HS-27A (cell line): ENCODE measurements at regions not wholly inside any gene's neighbourhood (a gene's known extent, or its start where the extent isn't known, plus 50 kb on each side); places are given as distances from the start of the nearest gene placed in this dataset.
"Not testable (repeated sequence)": the region's sequence is repeated elsewhere in the genome, so short reads cannot be mapped to it uniquely, and the experiment has no call there.

Experiments
- DNase-seq: peaks from one replicate; pipeline ENCODE4 v3.0.0-alpha.2; 2012; ENCODE audit warnings: low read depth, missing footprints

DNA sequence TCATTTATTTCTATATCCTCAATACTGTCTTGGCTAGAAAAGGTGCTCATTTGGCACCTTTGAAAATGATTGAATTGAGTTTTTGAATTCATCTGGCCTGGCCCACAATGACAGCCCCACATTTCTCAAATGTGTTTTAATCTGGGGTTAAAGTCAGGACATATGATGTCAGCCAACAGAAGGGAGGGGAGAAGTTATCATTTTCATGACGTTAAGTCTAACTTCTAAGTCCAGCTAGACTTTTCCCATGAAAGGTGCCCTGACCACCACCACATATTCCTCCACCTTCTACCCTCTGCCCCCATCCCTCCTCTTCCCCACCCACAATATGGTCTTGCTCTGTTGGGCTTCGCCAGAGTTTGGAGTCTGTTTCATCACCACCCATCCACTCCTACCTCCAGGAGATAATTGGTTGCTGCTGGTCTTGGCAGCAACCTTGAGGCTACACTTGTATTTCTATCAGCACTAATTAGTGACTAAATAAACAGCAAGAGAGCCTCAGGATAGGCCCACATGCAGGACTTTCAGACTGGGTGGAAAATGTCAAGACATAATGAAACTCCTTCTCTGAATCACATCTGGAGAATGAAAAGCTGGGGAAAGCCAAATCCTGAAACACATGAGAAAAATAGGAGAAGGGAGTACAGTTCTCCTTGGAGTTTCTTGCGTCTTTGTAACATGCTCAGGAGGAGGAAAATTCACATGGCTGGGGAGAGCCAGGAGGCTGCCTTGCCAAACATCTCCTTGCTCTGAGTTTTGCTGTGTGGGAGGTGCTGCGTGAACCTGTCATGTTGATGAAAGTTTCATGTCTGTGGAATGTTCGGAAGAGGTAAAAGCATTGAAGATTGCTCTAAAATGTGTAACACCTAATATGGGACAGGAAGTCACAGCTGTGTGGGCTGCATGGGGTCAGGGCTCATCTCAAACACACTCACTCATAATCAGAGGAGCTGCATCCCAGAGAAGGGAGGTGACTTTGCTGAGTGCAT is 544.7 kb upstream of the KLF4 start:
- DNase-seq: no peak

DNA sequence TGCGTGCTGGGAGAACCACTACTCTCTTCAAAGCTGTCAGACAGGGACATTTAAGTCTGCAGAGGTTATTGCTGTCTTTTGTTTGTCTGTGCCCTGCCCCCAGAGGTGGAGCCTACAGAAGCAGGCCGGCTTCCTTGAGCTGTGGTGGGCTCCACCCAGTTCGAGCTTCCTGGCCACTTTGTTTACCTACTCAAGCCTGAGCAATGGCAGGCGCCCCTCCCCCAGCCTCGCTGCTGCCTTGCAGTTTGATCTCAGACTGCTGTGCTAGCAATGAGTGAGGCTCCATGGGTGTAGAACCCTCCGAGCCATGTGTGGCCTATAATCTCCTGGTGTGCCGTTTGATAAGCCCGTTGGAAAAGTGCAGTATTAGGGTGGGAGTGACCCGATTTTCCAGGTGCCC is 542.5 kb upstream of the KLF4 start:
- not testable (repeated sequence) for DNase-seq

DNA sequence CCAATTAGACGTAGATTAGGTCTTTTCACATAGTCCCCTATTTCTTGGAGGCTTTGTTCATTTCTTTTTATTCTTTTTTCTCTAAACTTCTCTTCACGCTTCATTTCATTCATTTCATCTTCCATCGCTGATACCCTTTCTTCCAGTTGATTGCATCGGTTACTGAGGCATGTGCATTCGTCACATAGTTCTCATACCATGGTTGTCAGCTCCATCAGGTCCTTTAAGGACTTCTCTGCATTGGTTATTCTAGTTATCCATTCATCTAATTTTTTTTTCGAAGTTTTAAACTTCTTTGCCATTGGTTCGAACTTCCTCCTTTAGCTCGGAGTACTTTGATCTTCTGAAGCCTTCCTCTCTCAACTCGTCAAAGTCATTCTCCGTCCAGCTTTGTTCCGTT is 541.7 kb upstream of the KLF4 start:
- not testable (repeated sequence) for DNase-seq

DNA sequence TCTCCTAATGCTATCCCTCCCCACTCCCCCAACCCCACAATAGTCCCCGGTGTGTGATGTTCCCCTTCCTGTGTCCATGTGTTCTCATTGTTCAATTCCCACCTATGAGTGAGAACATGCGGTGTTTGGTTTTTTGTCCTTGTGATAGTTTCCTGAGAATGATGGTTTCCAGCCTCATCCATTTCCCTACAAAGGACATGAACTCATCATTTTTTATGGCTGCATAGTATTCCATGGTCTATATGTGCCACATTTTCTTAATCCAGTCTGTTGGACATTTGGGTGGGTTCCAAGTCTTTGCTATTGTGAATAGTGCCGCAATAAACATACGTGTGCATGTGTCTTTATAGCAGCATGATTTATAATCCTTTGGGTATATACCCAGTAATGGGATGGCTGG is 537.1 kb upstream of the KLF4 start:
- not testable (repeated sequence) for DNase-seq

DNA sequence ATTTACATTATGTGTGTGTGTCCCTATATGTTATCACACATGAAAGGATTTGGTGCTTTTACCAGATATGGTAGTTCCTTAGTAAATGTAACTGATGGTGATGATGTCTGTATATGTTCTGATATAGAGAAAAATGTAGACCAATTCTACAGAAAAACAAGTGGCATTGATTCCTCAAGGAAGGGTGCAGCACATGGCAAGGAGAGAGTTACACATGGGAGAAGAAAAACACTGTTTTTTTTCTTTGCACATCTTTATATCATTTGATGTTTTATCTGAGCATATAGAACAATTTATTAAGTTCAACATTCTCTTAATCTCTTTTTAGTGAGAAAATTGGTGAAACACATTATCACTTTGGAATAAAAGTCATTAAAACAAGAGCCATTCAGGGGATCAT is 535.0 kb upstream of the KLF4 start:
- DNase-seq: no peak

DNA sequence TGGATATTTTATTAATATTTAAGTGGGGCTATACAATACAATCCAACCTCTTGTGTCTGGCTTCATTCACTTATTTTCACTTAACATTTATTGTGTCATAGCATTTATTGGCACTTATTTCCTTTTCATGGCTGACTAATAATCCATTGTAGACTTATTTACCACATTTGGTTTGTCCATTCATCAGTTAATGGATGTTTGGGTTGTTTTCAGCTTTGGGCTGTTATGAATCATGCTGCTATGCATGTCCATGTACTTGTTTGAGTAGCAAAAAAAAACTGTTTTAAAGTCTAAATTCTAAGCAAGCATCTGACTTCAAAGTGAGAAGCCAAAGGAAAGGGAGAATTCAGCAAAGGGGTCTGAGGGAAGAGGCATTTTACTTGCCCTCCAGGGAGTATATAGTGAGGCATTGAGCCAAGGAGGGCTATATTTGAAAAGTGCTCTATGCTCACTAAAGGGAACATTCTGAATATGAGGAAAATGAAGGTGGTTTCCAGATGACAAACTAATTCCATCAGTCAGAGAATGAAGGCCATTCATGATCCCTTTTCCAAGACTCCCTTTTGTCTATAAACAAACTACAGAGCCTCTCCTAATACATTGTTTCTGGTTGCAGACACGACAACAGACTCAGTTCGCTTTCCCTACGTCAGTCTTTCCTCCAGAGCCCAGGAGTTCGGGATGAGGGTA is 532.8 kb upstream of the KLF4 start:
- DNase-seq: no peak

DNA sequence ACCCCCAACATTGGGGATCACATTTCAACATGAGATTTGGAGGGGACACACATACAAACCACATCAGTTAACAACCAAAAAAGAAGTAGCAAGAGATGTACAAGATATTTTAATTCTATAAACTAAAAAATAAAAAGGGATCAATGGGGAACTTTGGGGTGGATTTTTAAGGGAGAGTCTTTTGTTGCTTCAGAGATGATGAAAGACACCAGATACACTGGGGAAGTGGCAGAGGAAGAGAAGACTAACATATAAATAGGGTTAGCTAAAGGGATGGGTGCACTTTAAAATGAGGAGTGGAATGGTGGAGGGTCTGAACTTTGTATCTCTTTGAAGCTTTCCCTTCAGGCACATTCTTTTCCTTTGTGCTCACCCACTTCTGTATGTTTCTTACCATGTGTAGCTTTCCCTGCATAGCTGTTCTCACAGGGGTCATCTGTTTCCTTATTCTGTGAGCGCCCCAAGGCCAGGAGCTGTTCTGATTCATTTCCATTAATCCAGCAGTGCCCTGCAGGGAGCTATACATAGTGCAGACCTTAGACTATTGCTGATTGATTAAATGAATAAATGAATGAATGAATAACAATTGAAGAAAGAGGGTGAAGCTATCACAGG is 531.6 kb upstream of the KLF4 start:
- no peak for DNase-seq

DNA sequence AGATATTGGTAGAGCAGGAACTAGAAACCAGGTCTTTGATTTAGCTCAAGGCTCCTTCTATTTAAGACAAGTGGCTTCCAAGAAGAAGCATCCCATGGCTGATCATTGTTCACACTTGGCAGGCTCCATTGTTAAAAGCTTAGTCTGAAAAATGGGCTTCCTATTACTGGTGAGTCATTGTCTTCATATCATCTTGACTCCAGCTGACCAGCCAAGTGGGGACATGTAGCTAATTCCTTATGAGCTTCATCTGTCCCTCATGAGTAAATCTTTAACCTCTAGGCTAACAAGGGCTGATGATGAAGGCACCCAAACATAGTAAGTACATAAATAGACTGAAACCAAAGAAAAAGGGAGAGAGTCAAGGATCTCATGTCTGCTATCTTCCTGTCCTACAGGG is 530.3 kb upstream of the KLF4 start:
- no peak for DNase-seq

DNA sequence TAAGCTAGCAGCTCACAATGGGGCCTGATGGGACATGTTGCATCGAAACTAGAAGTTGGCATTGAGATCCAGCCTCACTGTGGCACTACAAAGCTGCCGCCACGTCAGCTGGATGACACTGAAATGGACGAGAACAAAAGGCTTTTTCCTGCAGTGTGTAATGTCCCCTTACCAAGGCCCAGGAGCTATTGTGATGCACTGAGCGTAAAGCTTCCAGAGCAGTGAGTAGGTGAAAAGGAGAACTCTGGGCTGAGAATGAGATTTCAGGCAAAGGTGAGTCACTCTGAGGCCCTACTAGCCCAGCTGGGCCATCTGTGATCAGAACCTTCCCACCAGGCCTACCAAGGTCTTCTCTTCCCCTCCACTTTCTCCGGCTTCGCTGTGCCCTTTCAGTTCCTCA is 528.1 kb upstream of the KLF4 start:
- no peak for DNase-seq

DNA sequence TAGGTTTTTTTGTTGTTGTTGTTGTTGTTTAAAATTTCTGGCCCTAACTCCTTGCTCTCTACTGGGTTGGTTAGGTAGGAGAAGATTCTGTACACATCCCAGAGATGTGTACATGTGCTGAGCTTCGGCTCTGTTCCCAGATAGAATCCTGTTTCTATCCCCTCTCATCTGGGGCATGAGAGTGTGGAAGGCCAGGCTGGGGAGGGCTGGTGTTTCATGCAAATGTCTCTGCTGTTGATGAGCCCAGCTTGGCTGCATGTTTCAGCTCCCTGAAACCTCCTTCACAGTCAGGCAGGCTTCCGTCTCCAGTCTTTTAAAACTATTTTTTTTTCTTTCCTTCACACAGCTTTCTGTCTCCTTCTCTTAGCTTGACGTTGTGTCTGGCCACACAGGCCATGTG is 526.9 kb upstream of the KLF4 start:
- DNase-seq: no peak

DNA sequence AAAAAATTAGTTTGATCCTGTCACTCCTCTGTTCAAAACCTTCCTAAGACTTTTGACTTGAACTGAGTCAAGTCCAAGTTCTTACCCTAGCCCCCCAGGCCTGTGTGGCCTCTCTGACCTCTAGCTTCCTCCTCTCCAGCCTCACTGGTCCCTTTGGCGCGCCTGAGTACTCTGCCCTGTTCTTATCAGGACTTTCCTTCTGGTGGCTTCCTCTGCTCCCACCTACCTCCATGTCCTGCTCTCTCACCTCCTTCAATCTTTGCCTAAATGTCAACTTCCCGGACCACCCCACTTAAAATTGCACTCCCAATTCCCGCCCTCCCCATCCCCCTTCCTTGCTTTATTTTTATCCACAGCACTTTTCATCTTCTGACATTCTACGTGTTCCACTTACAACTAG is 526.1 kb upstream of the KLF4 start:
- no peak for DNase-seq

DNA sequence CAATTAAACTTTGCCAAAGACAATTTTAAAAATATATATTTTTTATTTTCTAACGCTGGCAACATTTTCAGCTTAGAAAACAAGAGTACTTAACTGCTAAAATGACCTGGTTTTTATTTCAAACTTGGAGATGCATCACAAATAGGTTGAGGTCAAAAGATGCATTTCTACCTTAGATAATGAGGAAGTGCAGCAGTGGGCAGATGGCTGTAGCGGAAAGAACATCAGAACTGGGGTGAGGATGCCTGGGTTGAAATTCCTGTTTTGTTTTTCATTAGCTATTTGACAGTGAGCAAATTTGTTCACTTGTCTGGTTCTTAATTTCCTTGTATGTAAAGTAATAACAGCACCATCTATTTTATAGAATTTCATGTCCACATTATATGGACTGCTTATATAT is 524.8 kb upstream of the KLF4 start:
- DNase-seq: no peak

DNA sequence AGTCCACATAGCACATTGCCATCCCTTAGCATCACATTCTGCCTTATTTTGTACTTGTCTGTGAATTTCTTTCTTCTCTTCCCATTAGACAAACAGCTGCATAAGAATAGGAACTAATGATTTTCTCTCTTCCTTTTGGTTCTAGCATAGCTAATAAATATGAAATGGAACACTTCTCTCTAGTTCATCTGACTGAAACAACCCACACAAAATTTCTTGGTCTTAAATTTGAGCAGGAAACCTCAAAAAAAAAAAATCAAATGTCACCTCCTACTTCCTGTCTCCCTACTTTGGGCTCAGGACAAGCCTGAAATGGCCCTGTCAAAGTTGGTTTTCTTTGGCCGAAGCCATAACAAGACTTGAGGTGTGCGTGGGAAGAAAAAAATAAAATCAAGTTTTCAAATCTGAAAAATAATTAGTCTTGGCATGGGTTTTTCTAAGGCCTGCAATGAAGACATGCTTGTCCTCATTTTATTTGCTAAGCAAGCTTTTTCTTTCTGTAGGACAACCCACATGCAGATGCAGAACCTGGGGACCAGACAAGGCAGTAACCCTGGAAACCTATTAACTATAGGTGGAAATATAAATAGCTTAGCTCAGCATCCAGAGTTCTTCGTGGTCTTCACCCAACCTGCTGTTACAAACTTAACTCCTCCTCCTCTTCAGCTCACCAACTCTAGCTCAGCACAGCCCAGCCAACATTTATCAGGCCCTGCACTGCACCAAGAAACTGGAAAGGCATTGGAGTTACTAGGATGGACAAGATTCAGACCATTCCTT is 523.5 kb upstream of the KLF4 start:
- DNase-seq: no peak

DNA sequence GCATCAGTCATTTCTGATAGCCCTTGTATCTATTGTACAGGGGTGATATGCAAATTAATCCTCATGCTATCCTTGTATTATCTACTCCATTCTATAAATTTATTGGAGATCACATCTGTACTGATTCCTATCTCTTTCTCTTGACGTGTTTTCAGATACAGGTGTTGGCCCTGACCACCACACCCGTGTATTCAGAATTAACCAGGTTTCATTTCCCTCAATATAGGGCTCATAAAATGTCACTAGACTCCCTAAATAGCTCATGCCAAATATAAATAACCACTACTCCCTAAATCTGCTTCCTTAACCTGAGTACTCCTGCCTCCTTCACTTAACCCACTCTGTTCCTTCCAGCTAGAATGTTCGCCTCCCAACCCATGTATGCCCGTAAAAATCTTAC is 522.8 kb upstream of the KLF4 start:
- no peak for DNase-seq

DNA sequence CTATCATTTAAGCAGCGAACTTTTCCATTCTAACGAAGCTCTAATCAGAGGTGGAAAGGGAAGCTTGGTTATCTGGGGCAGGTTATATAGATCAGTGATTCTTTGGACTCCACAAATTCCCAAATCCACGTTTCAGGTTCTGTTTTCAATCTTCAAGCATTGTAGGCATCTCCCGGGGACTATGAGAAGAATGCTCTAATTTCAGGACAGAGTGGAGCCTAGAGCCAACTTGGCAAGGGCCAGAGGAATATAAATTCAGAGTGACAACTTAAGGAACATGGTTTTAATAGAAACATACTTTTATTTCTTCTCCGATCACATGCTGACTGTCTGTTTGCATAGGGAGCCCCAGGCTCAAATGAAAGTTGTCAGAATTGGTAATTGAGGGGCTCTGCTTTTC is 514.0 kb upstream of the KLF4 start:
- no peak for DNase-seq

DNA sequence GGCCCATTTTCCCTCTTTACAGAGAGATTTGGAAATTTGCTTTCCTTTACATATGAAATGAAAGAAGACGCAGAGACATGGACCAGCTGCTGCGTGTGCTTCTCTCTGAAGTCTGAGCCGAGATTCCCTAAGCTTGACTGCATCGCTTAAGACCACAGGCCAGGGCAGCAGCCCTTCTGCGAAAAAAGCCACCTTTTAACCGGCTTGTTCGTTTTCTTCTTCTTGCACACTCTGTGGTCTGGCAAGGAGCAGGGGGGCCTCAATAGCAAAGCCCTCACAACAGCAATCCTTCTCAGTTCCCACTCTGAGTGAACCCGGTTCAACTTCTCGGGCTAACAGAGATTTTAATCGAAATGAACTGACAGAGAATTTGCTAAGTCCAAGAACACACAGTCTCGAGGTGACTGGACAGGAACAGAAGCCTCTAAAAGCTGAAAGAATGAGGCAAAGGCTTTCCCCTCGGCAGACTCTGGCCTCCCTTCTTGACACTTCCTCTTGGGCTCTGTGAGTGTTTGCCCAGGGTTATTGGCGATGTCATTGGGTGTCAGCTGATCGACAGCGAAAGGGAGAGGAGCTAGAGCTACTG is 512.9 kb upstream of the KLF4 start:
- DNase-seq: no peak

DNA sequence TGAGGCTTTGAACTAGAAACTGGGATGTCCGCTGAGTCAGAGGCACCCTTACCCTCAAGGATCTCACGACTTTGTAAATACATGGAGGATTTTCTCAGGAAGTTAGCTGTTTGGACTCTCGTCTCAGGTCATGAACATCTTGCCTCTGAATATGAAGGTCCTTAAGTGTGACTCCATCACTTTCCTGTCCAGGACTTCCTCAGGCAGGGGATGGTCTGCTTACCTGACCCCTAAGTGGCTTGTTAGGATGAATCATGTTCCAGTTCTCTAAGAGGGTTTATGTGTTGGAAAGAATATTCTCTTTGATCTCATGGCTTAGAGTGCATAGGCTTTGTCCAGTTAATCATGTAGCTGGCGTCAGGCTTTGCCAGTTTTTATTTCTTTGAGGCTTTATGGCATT is 511.7 kb upstream of the KLF4 start:
- DNase-seq: no peak

DNA sequence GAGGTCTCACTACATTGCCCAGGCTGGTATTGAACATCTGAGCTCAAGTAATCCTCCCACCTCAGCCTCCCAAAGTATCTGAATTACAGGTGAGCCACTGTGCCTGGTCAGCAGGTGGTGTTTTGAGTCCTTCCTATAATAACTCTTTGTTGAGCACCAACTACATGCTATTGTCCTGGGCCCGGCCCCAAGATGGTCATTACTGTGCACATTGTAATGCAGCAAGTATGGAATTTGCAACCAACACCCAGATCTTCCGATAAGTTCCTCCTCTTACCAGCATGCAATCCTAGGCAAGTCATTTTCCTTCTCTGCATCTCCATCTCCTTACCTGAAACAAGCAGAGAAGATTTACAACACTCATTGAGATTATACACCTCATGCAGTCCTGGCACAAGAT is 510.3 kb upstream of the KLF4 start:
- DNase-seq: no peak

DNA sequence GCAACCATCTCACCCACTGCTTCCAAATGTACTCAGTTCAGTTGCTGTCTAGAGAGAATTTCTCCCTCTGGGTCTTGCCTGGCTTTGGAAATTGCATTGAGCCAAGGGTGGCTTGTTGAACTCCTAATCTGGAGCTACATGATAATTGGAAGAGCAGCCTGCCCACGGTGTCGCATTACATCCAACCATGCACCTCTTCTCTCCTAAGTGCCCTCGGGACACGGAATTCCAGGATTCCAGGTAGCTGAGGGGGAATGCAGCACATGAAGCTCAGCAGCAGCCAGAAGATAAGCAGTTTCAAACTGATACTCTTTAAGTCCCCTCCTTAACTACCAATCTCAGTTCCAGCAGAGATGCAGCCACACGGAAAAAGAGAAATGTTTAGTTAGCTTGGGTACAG is 509.4 kb upstream of the KLF4 start:
- no peak for DNase-seq

DNA sequence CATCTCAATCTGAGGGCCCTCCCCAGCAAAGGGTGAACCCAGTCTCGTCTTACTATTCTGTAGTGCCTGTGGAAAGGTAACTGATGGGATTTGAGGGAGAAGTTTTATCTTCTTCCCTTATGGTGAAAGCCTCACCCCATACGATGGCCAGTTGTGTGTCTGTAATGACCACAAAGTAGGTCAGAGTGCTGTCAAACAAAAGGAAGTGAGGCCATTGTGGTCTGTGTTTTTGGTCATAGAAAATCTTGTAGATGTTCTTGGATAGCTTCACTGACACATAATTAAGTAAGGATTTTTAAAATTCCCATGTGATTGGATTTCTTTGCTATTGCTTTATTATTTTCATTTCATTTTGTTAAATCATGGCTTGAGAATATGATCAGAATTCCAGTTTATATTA is 505.1 kb upstream of the KLF4 start:
- DNase-seq: no peak

DNA sequence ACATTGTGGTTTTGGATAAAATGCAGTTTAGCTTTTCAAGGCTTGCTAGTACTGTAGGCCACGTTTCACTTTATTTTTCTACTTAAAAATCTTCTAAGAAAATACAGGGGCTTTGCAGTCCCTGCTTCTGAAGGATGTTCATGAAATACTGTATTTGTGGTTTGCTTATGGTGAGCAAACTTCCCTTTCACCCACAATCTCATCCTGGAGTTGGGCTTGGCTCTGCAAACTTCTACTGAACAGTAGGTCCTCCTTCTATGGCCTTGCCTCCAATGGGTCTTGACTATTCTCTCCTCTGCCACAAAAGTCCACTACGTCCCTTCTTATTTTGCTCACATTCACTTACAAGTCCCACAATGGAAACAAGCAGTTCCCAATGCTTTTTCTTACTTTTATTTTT is 502.7 kb upstream of the KLF4 start:
- DNase-seq: no peak

DNA sequence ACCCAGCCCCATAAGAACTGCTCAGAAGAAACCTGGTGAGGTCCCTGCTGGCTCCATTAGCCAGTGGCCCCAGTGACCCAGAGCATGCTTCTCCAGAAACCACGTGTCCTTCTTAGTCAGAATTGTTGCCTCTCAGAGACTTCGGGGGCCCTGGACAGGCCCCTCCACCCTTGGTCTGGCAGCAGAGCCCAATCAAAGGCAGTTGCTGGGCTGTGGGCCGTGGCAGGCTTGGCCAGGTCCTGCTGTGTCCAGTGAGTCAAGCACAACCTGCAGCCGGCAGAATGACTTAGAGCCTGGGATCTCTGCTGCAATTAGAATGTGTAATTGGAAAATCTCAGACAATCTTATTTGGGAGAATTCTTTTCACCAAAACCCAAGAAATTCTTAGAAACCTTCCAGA is 502.0 kb upstream of the KLF4 start:
- DNase-seq: no peak
